Tibial nerve (tissue), 4 donors: ENCODE measurements at regions not wholly inside any gene's neighbourhood (a gene's known extent, or its start where the extent isn't known, plus 50 kb on each side); places are given as distances from the start of the nearest gene placed in this dataset.

Source experiments
- DNase-seq, 2 donors: peaks; one replicate each; pipeline ENCODE4 v3.0.0-alpha.2; 2019; ENCODE audit warnings: low spot score in 2 of 2
- H3K27ac ChIP-seq, 4 donors: fragments of 200-600 bp; sonication (generic) in 3 of 4; one replicate each; pipeline ENCODE4 v1.5.1; 2017 to 2019; ENCODE audit warnings: mild to moderate bottlenecking in 1 of 4
- H3K27me3 ChIP-seq, 2 donors: fragments of 200-600 bp; sonication (generic) in 1 of 2; one replicate each; pipeline versions ENCODE4 v1.5.1 to v1.6.0; 2017 to 2019
- H3K36me3 ChIP-seq, 3 donors: fragments of 200-600 bp; sonication (generic); one replicate each; pipeline ENCODE4 v1.5.1; 2018 to 2019
- H3K4me1 ChIP-seq, 4 donors: fragments of 200-600 bp; sonication (generic) in 3 of 4; one replicate each; pipeline ENCODE4 v1.5.1; 2017 to 2019
- H3K4me3 ChIP-seq, 4 donors: fragments of 200-600 bp; sonication (generic) in 3 of 4; one replicate each; pipeline ENCODE4 v1.5.1; 2017 to 2019; ENCODE audit warnings: mild to moderate bottlenecking in 1 of 4, moderate library complexity in 1 of 4
- H3K9me3 ChIP-seq, 4 donors: fragments of 200-600 bp; sonication (generic) in 3 of 4; one replicate each; pipeline ENCODE4 v1.5.1; 2017 to 2019
- EP300 ChIP-seq, 2 donors: sonication (generic); formaldehyde crosslinking; IDR thresholded peaks; one replicate each; pipeline ENCODE4 v1.6.1; 2017; ENCODE audit warnings: antibody characterized with exemption in 2 of 2, mild to moderate bottlenecking in 1 of 2
- POLR2A ChIP-seq, 2 donors: fragments of 450-650 bp; IDR thresholded peaks; one replicate each; pipeline ENCODE4 v1.6.1; 2017; ENCODE audit warnings: antibody characterized with exemption in 2 of 2, mild to moderate bottlenecking in 2 of 2, moderate library complexity in 2 of 2
- WGBS, 2 donors: methylation state at CpG; one replicate each; pipeline ENCODE4 v1.1.5; 2018; 5-methylcytosine and 5-hydroxymethylcytosine counted together
- TF ChIP-seq, protein P1 (sequence below), 5 experiments: fragments of 200-600 bp in 3 of 5; fragments of 450-650 bp in 2 of 5; sonication (generic) in 3 of 5; IDR thresholded peaks; one replicate each; pipeline ENCODE4 v1.5.1; 2016 to 2019; ENCODE audit warnings: antibody characterized with exemption in 5 of 5, mild to moderate bottlenecking in 3 of 5, moderate library complexity in 2 of 5

DNA sequence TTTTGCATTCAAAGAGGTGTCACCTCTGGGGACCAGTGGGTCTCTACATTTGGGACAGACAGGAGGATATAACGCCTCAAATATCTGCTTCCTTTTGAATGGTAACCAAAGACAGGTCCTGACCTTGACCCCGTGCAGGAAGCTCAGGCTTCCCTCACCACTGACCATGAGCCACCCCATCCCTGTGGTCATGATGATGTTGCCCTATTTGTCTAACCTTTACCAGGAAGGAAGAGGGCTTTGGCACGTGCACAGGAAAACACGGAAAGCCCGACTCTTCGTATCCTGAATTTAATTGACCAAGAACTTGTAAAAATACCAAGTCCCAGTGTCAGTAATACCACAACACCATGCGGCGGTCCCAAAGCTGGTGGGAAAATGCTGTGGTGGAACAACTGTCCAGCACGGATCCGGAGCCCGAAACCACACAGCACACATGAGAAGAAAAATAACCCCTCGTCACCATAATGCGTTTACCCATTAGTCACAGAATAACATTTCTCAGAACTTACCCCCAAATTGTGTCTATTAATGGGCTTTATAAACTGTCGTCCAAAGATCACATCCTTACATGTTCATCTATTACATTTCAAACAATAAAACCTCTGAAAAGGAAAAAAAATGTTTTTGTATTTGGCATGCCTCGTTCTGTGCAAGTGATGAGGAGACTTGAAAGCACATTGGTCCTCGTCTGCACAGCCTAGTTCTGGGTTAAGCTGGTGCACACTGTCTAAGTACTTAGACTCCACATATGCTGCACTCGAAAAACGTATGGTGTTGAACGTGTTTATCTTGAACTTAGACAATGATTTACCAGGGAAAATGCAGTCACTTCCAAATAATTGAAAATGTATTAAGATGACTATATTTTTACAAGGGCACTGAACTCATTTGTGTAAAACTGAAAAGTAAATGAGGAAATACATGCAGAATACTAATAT, 118.9 kb upstream of the IGF1R start:
- no peaks in the 10 kb centered on the region for H3K36me3 ChIP-seq
- peaks cover 0 to 8% of the 10 kb centered on the region in 2 donors for H3K27me3 ChIP-seq
- TF ChIP-seq EP300 (IDR thresholded peaks at IDR 0.05) (no peak), POLR2A (IDR thresholded peaks at IDR 0.05) (no peak)
- TF ChIP-seq, protein P1, sequence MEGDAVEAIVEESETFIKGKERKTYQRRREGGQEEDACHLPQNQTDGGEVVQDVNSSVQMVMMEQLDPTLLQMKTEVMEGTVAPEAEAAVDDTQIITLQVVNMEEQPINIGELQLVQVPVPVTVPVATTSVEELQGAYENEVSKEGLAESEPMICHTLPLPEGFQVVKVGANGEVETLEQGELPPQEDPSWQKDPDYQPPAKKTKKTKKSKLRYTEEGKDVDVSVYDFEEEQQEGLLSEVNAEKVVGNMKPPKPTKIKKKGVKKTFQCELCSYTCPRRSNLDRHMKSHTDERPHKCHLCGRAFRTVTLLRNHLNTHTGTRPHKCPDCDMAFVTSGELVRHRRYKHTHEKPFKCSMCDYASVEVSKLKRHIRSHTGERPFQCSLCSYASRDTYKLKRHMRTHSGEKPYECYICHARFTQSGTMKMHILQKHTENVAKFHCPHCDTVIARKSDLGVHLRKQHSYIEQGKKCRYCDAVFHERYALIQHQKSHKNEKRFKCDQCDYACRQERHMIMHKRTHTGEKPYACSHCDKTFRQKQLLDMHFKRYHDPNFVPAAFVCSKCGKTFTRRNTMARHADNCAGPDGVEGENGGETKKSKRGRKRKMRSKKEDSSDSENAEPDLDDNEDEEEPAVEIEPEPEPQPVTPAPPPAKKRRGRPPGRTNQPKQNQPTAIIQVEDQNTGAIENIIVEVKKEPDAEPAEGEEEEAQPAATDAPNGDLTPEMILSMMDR (IDR thresholded peaks at IDR 0.05), result no peak
- no peak for DNase-seq
- H3K27ac ChIP-seq, result no peak overlapping the region
- WGBS, 2 donors, result 60 to 64% methylated on average over 19 of the region's 19 CpGs
- H3K4me3 ChIP-seq, result no peak overlapping the region
- H3K9me3 ChIP-seq, result no peaks in the 10 kb centered on the region
- H3K4me1 ChIP-seq, result peaks cover 0 to 16% (median 5%) of the 10 kb centered on the region in 4 donors

- no peak for TF ChIP-seq POLR2A (IDR thresholded peaks at IDR 0.05)
- TF ChIP-seq, protein P1 (IDR thresholded peaks at IDR 0.05), result no peak
- no peak for TF ChIP-seq EP300 (IDR thresholded peaks at IDR 0.05)
- no peak overlapping the region for H3K4me3 ChIP-seq
- H3K27ac ChIP-seq, result no peak overlapping the region
- 60 to 61% methylated on average over 2 of the region's 2 CpGs for WGBS, 2 donors
- H3K27me3 ChIP-seq, result peaks cover 0 to 8% of the 10 kb centered on the region in 2 donors
- H3K4me1 ChIP-seq, result peaks cover 0 to 7% (median 0%) of the 10 kb centered on the region in 4 donors
- DNase-seq, result no peak
- no peaks in the 10 kb centered on the region for H3K36me3 ChIP-seq
- H3K9me3 ChIP-seq, result no peaks in the 10 kb centered on the region
Measured at GRCh38 chr15:98530570-98530969, 117.8 kb upstream of the IGF1R start.

DNA sequence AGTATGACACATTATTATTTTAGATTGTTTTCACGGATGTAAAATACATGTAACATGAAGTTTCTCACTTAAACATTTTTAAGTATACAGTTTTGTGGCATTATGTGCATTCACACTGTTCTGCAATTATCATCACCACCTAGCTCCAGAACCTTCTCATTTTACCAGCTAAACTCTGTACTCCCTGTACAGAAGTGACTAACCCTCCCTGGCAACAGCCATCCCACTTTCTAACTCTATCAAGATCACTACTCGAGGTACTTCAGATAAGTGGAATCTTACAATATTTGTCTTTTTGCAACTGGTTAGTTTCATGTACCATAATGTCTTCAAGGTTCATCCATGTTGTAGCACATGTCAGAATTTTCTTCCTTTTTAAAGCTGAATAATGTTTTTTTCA, 116.3 kb upstream of the IGF1R start:
- 91 to 92% methylated on average over 2 of the region's 2 CpGs for WGBS, 2 donors
- TF ChIP-seq POLR2A (IDR thresholded peaks at IDR 0.05) (no peak), EP300 (IDR thresholded peaks at IDR 0.05) (no peak)
- TF ChIP-seq, protein P1 (IDR thresholded peaks at IDR 0.05), result no peak

DNA sequence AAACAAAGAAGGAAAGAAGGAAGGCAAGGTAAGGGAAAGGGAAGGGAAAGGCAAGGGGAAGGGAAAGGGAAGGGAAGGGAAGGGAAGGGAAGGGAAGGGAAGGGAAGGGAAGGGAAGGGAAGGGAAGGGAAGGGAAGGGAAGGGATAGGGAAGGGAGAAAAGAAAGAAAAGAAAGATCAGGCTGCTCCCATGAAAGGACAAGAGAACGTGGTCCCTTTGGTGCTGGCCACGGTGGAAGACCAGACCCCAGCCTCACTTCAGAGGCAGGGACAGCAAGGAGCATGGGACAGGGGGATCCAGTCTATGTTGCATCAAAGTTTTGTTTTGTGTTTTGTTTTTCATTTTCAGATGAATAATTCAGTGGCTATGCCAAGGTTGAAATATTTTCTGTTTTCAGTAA, 111.4 kb upstream of the IGF1R start:
- Histone ChIP-seq H3K4me3 (no peak overlapping the region), H3K27ac (no peak overlapping the region), H3K36me3 (no peaks in the 10 kb centered on the region), H3K4me1 (no peaks in the 10 kb centered on the region), H3K27me3 (peaks cover 0 to 7% of the 10 kb centered on the region in 2 donors), H3K9me3 (peaks cover 0 to 4% (median 0%) of the 10 kb centered on the region in 4 donors)
- no peak for DNase-seq
- WGBS, 2 donors, result 77 to 80% methylated on average over 2 of the region's 2 CpGs
- no peak for TF ChIP-seq POLR2A (IDR thresholded peaks at IDR 0.05)
- TF ChIP-seq, protein P1 (IDR thresholded peaks at IDR 0.05), result no peak

More for the DNA sequence above, 116.3 kb upstream of the IGF1R start:
- Histone ChIP-seq H3K36me3 (no peaks in the 10 kb centered on the region), H3K27me3 (peaks cover 0 to 8% of the 10 kb centered on the region in 2 donors), H3K9me3 (no peaks in the 10 kb centered on the region), H3K4me1 (no peaks in the 10 kb centered on the region), H3K27ac (no peak overlapping the region), H3K4me3 (no peak overlapping the region)
- DNase-seq, result no peak

DNA sequence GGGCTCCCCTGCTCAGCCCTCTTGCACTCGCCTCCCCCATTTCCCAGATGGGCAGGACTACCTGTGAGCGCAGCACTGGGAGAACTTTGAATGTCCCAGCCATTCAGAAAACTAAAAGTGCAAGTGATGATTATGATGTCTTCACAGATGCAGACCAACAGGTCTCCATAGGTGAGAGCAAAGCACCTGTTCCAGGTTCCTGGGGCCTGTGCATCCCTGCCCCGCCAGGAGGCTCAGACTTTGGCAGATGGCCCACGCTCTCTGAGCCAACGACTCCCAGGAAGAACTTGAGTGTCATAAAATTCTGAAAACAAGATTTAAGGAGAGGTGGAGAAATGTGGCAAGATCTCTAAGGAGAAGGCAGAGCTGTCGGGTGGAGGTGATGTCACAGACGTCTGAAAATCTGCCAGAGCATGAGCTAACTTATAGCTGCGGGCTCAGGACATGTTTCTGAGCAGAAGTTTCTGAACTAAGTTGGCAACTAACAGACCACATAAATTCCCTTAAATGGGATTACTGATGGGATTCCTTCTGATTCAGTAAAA, 110.8 kb upstream of the IGF1R start:
- H3K4me3 ChIP-seq, result no peak overlapping the region
- H3K4me1 ChIP-seq, result no peaks in the 10 kb centered on the region
- WGBS, 2 donors, result 55 to 62% methylated on average over 8 of the region's 8 CpGs
- H3K27ac ChIP-seq, result no peak overlapping the region
- no peak for TF ChIP-seq POLR2A (IDR thresholded peaks at IDR 0.05)
- TF ChIP-seq, protein P1 (IDR thresholded peaks at IDR 0.05), result no peak
- no peak for TF ChIP-seq EP300 (IDR thresholded peaks at IDR 0.05)
- DNase-seq, result no peak
- H3K9me3 ChIP-seq, result peaks cover 0 to 4% (median 0%) of the 10 kb centered on the region in 4 donors
- H3K36me3 ChIP-seq, result no peaks in the 10 kb centered on the region
- H3K27me3 ChIP-seq, result peaks cover 0 to 7% of the 10 kb centered on the region in 2 donors
